WTC11 (cell line): ENCODE measurements at regions not wholly inside any gene's neighbourhood (a gene's known extent, or its start where the extent isn't known, plus 50 kb on each side); places are given as distances from the start of the nearest gene placed in this dataset.

Experiments used
- CTCF ChIP-seq: fragments of 200-600 bp; IDR thresholded peaks from 2 replicates; pipeline ENCODE4 v1.8.0; 2022; ENCODE audit warnings: antibody characterized with exemption
- HMGXB4 ChIP-seq: sonication (generic); formaldehyde crosslinking; IDR thresholded peaks from 2 replicates; pipeline ENCODE4 v1.8.1; 2023; ENCODE audit warnings: mild to moderate bottlenecking, moderate library complexity, missing genetic modification reagents
- NFATC4 ChIP-seq: fragments of 250-450 bp; sonication (Bioruptor Pico); IDR thresholded peaks from 2 replicates; pipeline ENCODE4 v1.9.0; 2021; ENCODE audit warnings: mild to moderate bottlenecking
- TEAD4 ChIP-seq: sonication (generic); formaldehyde crosslinking; IDR thresholded peaks from 2 replicates; pipeline ENCODE4 v1.8.0; 2022; ENCODE audit warnings: mild to moderate bottlenecking, missing genetic modification reagents
- TP53 ChIP-seq: sonication (generic); formaldehyde crosslinking; IDR thresholded peaks from 2 replicates; pipeline ENCODE4 v1.8.1; 2023; ENCODE audit warnings: mild to moderate bottlenecking, missing genetic modification reagents
- ZNF423 ChIP-seq: fragments of 250-450 bp; sonication (Bioruptor Pico); IDR thresholded peaks from 2 replicates; pipeline ENCODE4 v2.1.2; 2022; ENCODE audit warnings: mild to moderate bottlenecking, moderate library complexity

GRCh38 chr2:8216397-8216796 lies 465.5 kb upstream of the ID2 start:
- no peak for TF ChIP-seq NFATC4 (CRISPR knock-in tag)
- no peak for TF ChIP-seq TEAD4 (CRISPR knock-in tag)
- TF ChIP-seq TP53 = no peak
- TF ChIP-seq CTCF = no peak
- no peak for TF ChIP-seq ZNF423 (CRISPR knock-in tag)
- TF ChIP-seq HMGXB4 (CRISPR knock-in tag) = no peak
